ENCODE measurements at regions not wholly inside any gene's neighbourhood (a gene's known extent, or its start where the extent isn't known, plus 50 kb on each side); places are given as distances from the start of the nearest gene placed in this dataset.

DNA sequence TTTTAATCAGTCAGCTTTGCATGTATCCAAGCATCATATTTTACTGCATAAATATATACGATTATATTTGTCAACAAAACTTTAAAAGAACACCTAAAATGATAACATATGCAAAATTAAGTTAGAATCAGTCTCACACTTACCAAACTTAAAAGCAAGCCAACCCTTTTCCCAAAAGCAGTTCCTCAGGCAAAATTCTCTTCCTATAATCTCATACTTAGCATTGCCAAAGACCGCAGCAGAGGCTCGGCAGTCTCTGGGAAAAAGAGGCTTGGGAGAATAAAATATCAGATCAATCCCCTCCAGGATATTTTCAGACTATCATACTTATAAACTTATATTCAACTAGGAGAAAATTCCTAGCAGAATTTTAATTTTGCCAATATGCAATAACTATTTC lies 93.2 kb upstream of the RGS18 start:
- H3K4me2 ChIP-seq (ENCODE audit: insufficient read depth, low read length) = no peak overlapping the region
- H3K27ac ChIP-seq (ENCODE audit: extremely low read depth, low read depth, low read length) = no peak overlapping the region
- ChIA-PET POLR2A (interaction anchor here (0.9 kb wide), 1 partner anchor 48 kb away, joined by 3 read pairs; no protein-coding TSS in a partner anchor), CTCF (ENCODE audit: low intra/inter-chr PET ratio) (no interaction called here)
- no TSS peak for BruUV-seq (replicated peaks)
- ATAC-seq (no peak), FAIRE-seq (no peak), DNase-seq (ENCODE audit: extremely low read depth in 1 of 4, low spot score in 3 of 4) (no peak)
- H3K27me3 ChIP-seq (ENCODE audit: control insufficient read depth in 2 of 2, insufficient read depth in 2 of 2, low read length in 2 of 2) = no peaks in the 10 kb centered on the region
- H3K4me3 ChIP-seq = no peak overlapping the region
- no peaks in the 10 kb centered on the region for H3K79me2 ChIP-seq (ENCODE audit: control insufficient read depth, insufficient read depth, low read length)
- 48% methylated on average over 3 of the region's 3 CpGs for WGBS (ENCODE audit: insufficient coverage, low coverage, missing lambda C conversion rate)
- H3K9ac ChIP-seq (ENCODE audit: insufficient read depth in 1 of 2, low read depth in 2 of 2, low read length in 2 of 2) = no peak overlapping the region
- H3K9me1 ChIP-seq (ENCODE audit: control insufficient read depth, insufficient read depth, low read length) = no peaks in the 10 kb centered on the region
- no peak overlapping the region for H2AFZ ChIP-seq (ENCODE audit: low read depth, low read length)
- no peaks in the 10 kb centered on the region for H3K36me3 ChIP-seq (ENCODE audit: control insufficient read depth, insufficient read depth, low read length)
- intact Hi-C loops (cut with micrococcal nuclease) = no loop called here
- H4K20me1 ChIP-seq (replicated peaks; ENCODE audit: control insufficient read depth, insufficient read depth, low read length) = no peaks in the 10 kb centered on the region
- no peaks in the 10 kb centered on the region; a peak in 2 of 5 replicates for H3K4me1 ChIP-seq (replicated peaks in 1 of 2; ENCODE audit: control insufficient read depth in 2 of 2, insufficient read depth in 2 of 2, low read length in 2 of 2)
- no peak for TF ChIP-seq SAFB (IDR thresholded peaks at IDR 0.05; ENCODE audit: borderline replicate concordance, low read depth, low read length)
- no peak for TF ChIP-seq MTA1 (IDR thresholded peaks at IDR 0.05; ENCODE audit: borderline replicate concordance)
- TF ChIP-seq EP400 (IDR thresholded peaks at IDR 0.05) = no peak
- no peak for TF ChIP-seq MCM7 (IDR thresholded peaks at IDR 0.05)
- TF ChIP-seq, protein P1, sequence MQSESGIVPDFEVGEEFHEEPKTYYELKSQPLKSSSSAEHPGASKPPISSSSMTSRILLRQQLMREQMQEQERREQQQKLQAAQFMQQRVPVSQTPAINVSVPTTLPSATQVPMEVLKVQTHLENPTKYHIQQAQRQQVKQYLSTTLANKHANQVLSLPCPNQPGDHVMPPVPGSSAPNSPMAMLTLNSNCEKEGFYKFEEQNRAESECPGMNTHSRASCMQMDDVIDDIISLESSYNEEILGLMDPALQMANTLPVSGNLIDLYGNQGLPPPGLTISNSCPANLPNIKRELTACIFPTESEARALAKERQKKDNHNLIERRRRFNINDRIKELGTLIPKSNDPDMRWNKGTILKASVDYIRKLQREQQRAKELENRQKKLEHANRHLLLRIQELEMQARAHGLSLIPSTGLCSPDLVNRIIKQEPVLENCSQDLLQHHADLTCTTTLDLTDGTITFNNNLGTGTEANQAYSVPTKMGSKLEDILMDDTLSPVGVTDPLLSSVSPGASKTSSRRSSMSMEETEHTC (IDR thresholded peaks at IDR 0.05) = no peak
- no peaks in the 10 kb centered on the region for H3K9me3 ChIP-seq (replicated peaks; ENCODE audit: control insufficient read depth, insufficient read depth, low read depth, low read length)
- in situ Hi-C loops (cut with MboI) = no loop called here

DNA sequence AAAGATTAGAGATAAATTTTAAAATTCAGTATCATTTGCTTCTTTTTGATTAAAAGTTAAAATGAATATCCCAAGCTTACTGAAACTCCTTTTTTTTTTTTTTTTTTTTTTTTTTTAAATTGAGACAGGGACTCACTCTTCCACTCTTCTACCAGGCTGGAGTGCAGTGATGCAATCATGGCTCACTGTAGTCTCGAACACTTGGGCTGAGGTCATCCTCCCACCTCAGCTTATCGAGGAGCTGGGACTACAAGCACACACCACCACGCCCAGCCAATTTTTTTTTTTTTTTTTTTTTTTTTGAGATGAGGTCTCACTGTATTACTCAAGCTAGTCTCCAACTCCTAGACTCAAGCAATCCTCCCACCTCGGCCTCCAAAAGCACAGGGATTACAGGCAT lies 92.1 kb upstream of the RGS18 start:
- POLR2A ChIA-PET = interaction anchor here (0.9 to 1.0 kb wide), 2 partner anchors 9 to 47 kb away, joined by 3 read pairs; no protein-coding TSS in a partner anchor
- H3K9ac ChIP-seq (ENCODE audit: insufficient read depth in 1 of 2, low read depth in 2 of 2, low read length in 2 of 2) = no peak overlapping the region
- no peak overlapping the region for H3K27ac ChIP-seq (ENCODE audit: extremely low read depth, low read depth, low read length)
- H4K20me1 ChIP-seq (replicated peaks; ENCODE audit: control insufficient read depth, insufficient read depth, low read length) = no peaks in the 10 kb centered on the region
- ATAC-seq (peak; percentile 95), DNase-seq (ENCODE audit: extremely low read depth in 1 of 4, low spot score in 3 of 4) (peak in 1 of 4 experiments; percentile 73), FAIRE-seq (no peak)
- H3K36me3 ChIP-seq (ENCODE audit: control insufficient read depth, insufficient read depth, low read length) = no peaks in the 10 kb centered on the region
- 6% methylated on average over 4 of the region's 4 CpGs for WGBS (ENCODE audit: insufficient coverage, low coverage, missing lambda C conversion rate)
- no peak overlapping the region for H2AFZ ChIP-seq (ENCODE audit: low read depth, low read length)
- no peaks in the 10 kb centered on the region for H3K79me2 ChIP-seq (ENCODE audit: control insufficient read depth, insufficient read depth, low read length)
- no peaks in the 10 kb centered on the region for H3K9me3 ChIP-seq (replicated peaks; ENCODE audit: control insufficient read depth, insufficient read depth, low read depth, low read length)
- H3K4me1 ChIP-seq (replicated peaks in 1 of 2; ENCODE audit: control insufficient read depth in 2 of 2, insufficient read depth in 2 of 2, low read length in 2 of 2) = no peaks in the 10 kb centered on the region; a peak in 2 of 5 replicates
- no peak overlapping the region for H3K4me2 ChIP-seq (ENCODE audit: insufficient read depth, low read length)
- H3K9me1 ChIP-seq (ENCODE audit: control insufficient read depth, insufficient read depth, low read length) = no peaks in the 10 kb centered on the region
- no peak overlapping the region for H3K4me3 ChIP-seq
- in situ Hi-C loops (cut with MboI) = no loop called here
- CTCF ChIA-PET (ENCODE audit: low intra/inter-chr PET ratio) = no interaction called here
- intact Hi-C loops (cut with micrococcal nuclease) = no loop called here
- no TSS peak for BruUV-seq (replicated peaks)
- no peaks in the 10 kb centered on the region for H3K27me3 ChIP-seq (ENCODE audit: control insufficient read depth in 2 of 2, insufficient read depth in 2 of 2, low read length in 2 of 2)
- TF ChIP-seq IRF2 (CRISPR knock-in tag; IDR thresholded peaks at IDR 0.05) (no peak), NR2C1 (IDR thresholded peaks at IDR 0.05) (no peak), NR2C1 (tag; IDR thresholded peaks at IDR 0.05) (no peak), MAFF (IDR thresholded peaks at IDR 0.05; ENCODE audit: low read length) (no peak), MTA1 (IDR thresholded peaks at IDR 0.05; ENCODE audit: borderline replicate concordance) (no peak), ZNF830 (CRISPR knock-in tag; IDR thresholded peaks at IDR 0.05) (no peak), SMARCA4 (IDR thresholded peaks at IDR 0.05) (0 out of 2 replicates have a peak, but pooled peaks have one; percentile 35), MED1 (CRISPR knock-in tag; IDR thresholded peaks at IDR 0.05; ENCODE audit: borderline replicate concordance) (no peak)
- TF ChIP-seq, protein P2, sequence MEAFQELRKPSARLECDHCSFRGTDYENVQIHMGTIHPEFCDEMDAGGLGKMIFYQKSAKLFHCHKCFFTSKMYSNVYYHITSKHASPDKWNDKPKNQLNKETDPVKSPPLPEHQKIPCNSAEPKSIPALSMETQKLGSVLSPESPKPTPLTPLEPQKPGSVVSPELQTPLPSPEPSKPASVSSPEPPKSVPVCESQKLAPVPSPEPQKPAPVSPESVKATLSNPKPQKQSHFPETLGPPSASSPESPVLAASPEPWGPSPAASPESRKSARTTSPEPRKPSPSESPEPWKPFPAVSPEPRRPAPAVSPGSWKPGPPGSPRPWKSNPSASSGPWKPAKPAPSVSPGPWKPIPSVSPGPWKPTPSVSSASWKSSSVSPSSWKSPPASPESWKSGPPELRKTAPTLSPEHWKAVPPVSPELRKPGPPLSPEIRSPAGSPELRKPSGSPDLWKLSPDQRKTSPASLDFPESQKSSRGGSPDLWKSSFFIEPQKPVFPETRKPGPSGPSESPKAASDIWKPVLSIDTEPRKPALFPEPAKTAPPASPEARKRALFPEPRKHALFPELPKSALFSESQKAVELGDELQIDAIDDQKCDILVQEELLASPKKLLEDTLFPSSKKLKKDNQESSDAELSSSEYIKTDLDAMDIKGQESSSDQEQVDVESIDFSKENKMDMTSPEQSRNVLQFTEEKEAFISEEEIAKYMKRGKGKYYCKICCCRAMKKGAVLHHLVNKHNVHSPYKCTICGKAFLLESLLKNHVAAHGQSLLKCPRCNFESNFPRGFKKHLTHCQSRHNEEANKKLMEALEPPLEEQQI (IDR thresholded peaks at IDR 0.05) = no peak
- TF ChIP-seq, protein P3, sequence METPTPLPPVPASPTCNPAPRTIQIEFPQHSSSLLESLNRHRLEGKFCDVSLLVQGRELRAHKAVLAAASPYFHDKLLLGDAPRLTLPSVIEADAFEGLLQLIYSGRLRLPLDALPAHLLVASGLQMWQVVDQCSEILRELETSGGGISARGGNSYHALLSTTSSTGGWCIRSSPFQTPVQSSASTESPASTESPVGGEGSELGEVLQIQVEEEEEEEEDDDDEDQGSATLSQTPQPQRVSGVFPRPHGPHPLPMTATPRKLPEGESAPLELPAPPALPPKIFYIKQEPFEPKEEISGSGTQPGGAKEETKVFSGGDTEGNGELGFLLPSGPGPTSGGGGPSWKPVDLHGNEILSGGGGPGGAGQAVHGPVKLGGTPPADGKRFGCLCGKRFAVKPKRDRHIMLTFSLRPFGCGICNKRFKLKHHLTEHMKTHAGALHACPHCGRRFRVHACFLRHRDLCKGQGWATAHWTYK (CRISPR knock-in tag; IDR thresholded peaks at IDR 0.05) = no peak
